K562 (cell line): ENCODE measurements at regions not wholly inside any gene's neighbourhood (a gene's known extent, or its start where the extent isn't known, plus 50 kb on each side); places are given as distances from the start of the nearest gene placed in this dataset.

ENCODE experiments used
- ATAC-seq: fragments of 200-7000 bp; cut with Tn5 transposase; 3 replicates; pipeline ENCODE4 v1.9.1; 2020; ENCODE audit warnings: moderate library complexity
- BruUV-seq: library from RNA; stranded (reverse); fragments of 400-500 nt; replicated peaks from 2 replicates; lab custom pipeline; 2021; lab: Mats Ljungman, UMichigan
- CTCF ChIA-PET: fragments of 300-600 bp; formaldehyde crosslinking; extraction: SDS; loops from one replicate; lab custom pipeline; 2021; ENCODE audit warnings: low intra/inter-chr PET ratio; lab: Yijun Ruan, JAX
- POLR2A ChIA-PET: fragments of 300-600, 350-650 bp; sonication (Branson Sonifier 250); formaldehyde crosslinking; extraction: SDS; loops from one replicate; lab custom pipeline; 2021; ENCODE audit warnings: antibody characterized with exemption, inconsistent platforms; lab: Yijun Ruan, JAX
- DNase-seq, 4 experiments: peaks; one replicate each; pipeline versions ENCODE4 v3.0.0 to v3.0.0-alpha.2; 2011 to 2018; ENCODE audit warnings: low spot score in 3 of 4, mixed read lengths in 3 of 4; ENCODE audit errors: extremely low read depth in 1 of 4
- FAIRE-seq: peaks from 2 replicates; lab custom pipeline; 2011; peaks lifted over from hg19 to GRCh38; lab: Jason Lieb, UNC
- H2AFZ ChIP-seq: 2 replicates; pipeline ENCODE4 v1.6.0; 2011; ENCODE audit warnings: low read depth, low read length, control low read depth, inconsistent platforms
- H3K27ac ChIP-seq: fragments of 200-600 bp; 3 replicates; pipeline ENCODE4 v1.8.0; 2011; ENCODE audit warnings: low read depth, mild to moderate bottlenecking, control low read depth, inconsistent platforms, low read length, moderate library complexity, mixed read lengths; ENCODE audit errors: extremely low read depth
- H3K27me3 ChIP-seq, 2 experiments: fragments of 300-600 bp in 1 of 2; 2 replicates in 1 of 2; 3 replicates in 1 of 2; pipeline versions ENCODE4 v1.6.0 to v1.8.0; 2011; ENCODE audit warnings: inconsistent platforms in 2 of 2, low read length in 2 of 2, mild to moderate bottlenecking in 1 of 2, mixed read lengths in 1 of 2, moderate library complexity in 1 of 2; ENCODE audit not compliant: control insufficient read depth in 2 of 2, insufficient read depth in 2 of 2
- H3K36me3 ChIP-seq: fragments of 300-600 bp; 3 replicates; pipeline ENCODE4 v1.8.0; 2011; ENCODE audit warnings: mild to moderate bottlenecking, low read length, inconsistent platforms; ENCODE audit not compliant: control insufficient read depth, insufficient read depth
- H3K4me1 ChIP-seq, 2 experiments: fragments of 200-600 bp in 1 of 2; replicated peaks in 1 of 2; 2 replicates in 1 of 2; 3 replicates in 1 of 2; pipeline versions ENCODE4 v1.5.1 to v1.8.0; 2011; ENCODE audit warnings: inconsistent platforms in 2 of 2, low read length in 2 of 2, mild to moderate bottlenecking in 1 of 2, mixed read lengths in 1 of 2, moderate library complexity in 1 of 2; ENCODE audit not compliant: control insufficient read depth in 2 of 2, insufficient read depth in 2 of 2
- H3K4me2 ChIP-seq: 2 replicates; pipeline ENCODE4 v1.6.1; 2011; ENCODE audit warnings: low read length, control low read depth, inconsistent platforms, mixed read lengths; ENCODE audit not compliant: insufficient read depth
- H3K4me3 ChIP-seq: fragments of 200-600 bp; sonication (generic), shearing (Covaris generic); 2 replicates; pipeline ENCODE4 v1.5.1; 2016; ENCODE audit warnings: control low read depth, inconsistent platforms
- H3K79me2 ChIP-seq: fragments of 200-600 bp; 3 replicates; pipeline ENCODE4 v1.8.0; 2011; ENCODE audit warnings: low read length, inconsistent platforms; ENCODE audit not compliant: control insufficient read depth, insufficient read depth
- H3K9ac ChIP-seq, 2 experiments: 2 replicates each; pipeline versions ENCODE4 v1.6.0 to v1.6.1; 2011; ENCODE audit warnings: low read depth in 2 of 2, low read length in 2 of 2, control low read depth in 1 of 2, inconsistent platforms in 1 of 2, mild to moderate bottlenecking in 1 of 2, mixed read lengths in 1 of 2; ENCODE audit not compliant: insufficient read depth in 1 of 2
- H3K9me1 ChIP-seq: one replicate; pipeline ENCODE4 v1.6.0; 2011; ENCODE audit warnings: inconsistent platforms, mild to moderate bottlenecking, low read length, moderate library complexity; ENCODE audit not compliant: control insufficient read depth, insufficient read depth
- H3K9me3 ChIP-seq: replicated peaks from 2 replicates; pipeline ENCODE4 v1.5.1; 2011; ENCODE audit warnings: low read depth, low read length, inconsistent platforms; ENCODE audit not compliant: control insufficient read depth, insufficient read depth
- H4K20me1 ChIP-seq: replicated peaks from 2 replicates; pipeline ENCODE4 v1.6.1; 2011; ENCODE audit warnings: low read length, inconsistent platforms, mixed read lengths; ENCODE audit not compliant: control insufficient read depth, insufficient read depth
- E2F3 ChIP-seq: fragments of 250-450 bp; sonication (Bioruptor Pico); IDR thresholded peaks from 2 replicates; pipeline ENCODE4 v1.4.0; 2020; ENCODE audit warnings: mild to moderate bottlenecking
- GABPB2 ChIP-seq: fragments of 250-450 bp; sonication (Bioruptor Pico); conservative IDR thresholded peaks from 2 replicates; pipeline ENCODE4 v1.5.1; 2021; ENCODE audit warnings: mild to moderate bottlenecking
- NRF1 ChIP-seq, 2 experiments: fragments of 450-650 bp; IDR thresholded peaks in 1 of 2; conservative IDR thresholded peaks in 1 of 2; 2 replicates each; pipeline ENCODE4 v1.6.1; 2014; ENCODE audit warnings: mild to moderate bottlenecking in 2 of 2
- PRDM10 ChIP-seq: fragments of 450-650 bp; IDR thresholded peaks from 2 replicates; pipeline ENCODE4 v1.6.1; 2018; ENCODE audit not compliant: partially characterized antibody
- RUNX1 ChIP-seq: sonication (generic); IDR thresholded peaks from 2 replicates; pipeline ENCODE4 v1.6.1; 2016; ENCODE audit warnings: antibody characterized with exemption, low read depth
- SIRT6 ChIP-seq: IDR thresholded peaks from one replicate; pipeline ENCODE4 v1.6.1; 2012; ENCODE audit warnings: low read depth, mild to moderate bottlenecking, control low read depth, inconsistent platforms, low read length, moderate library complexity
- SMC3 ChIP-seq: conservative IDR thresholded peaks from 2 replicates; pipeline ENCODE4 v1.6.1; 2011; ENCODE audit warnings: low read depth, low read length, improper control_type of control experiment; ENCODE audit not compliant: insufficient read depth
- TAF1 ChIP-seq: IDR thresholded peaks from 2 replicates; pipeline ENCODE4 v1.6.1; 2011; ENCODE audit warnings: mild to moderate bottlenecking, low read length, moderate library complexity; ENCODE audit not compliant: insufficient read depth, control insufficient read depth, severe bottlenecking; ENCODE audit errors: extremely low read depth
- YBX1 ChIP-seq: fragments of 450-650 bp; IDR thresholded peaks from 2 replicates; pipeline ENCODE4 v1.7.1; 2016; ENCODE audit warnings: mild to moderate bottlenecking
- ZNF655 ChIP-seq: fragments of 250-450 bp; sonication (Bioruptor Pico); IDR thresholded peaks from 2 replicates; pipeline ENCODE4 v1.5.0; 2021
- ZNF699 ChIP-seq: fragments of 250-450 bp; sonication (Bioruptor Pico); IDR thresholded peaks from 2 replicates; pipeline ENCODE4 v1.8.0; 2021; ENCODE audit warnings: mild to moderate bottlenecking, moderate library complexity; ENCODE audit not compliant: insufficient replicate concordance
- ZZZ3 ChIP-seq: fragments of 450-650 bp; IDR thresholded peaks from 2 replicates; pipeline ENCODE4 v1.6.1; 2016; ENCODE audit warnings: antibody characterized with exemption, mild to moderate bottlenecking, moderate library complexity
- WGBS: fragments of 100-300 bp; shearing (Covaris generic); methylation state at CpG from one replicate; pipeline ENCODE4 v1.1.6; 2016; ENCODE audit warnings: low coverage, mixed read lengths; ENCODE audit not compliant: insufficient coverage; ENCODE audit errors: missing lambda C conversion rate; 5-methylcytosine and 5-hydroxymethylcytosine counted together
- in situ Hi-C: fragments of 300-500 bp; cut with MboI; formaldehyde crosslinking; loops from 4 replicates; pipeline ENCODE4 v1.15.0; 2018; ENCODE audit warnings: inconsistent platforms, mixed read lengths
- intact Hi-C: fragments of 100-400 bp; cut with micrococcal nuclease; formaldehyde crosslinking; loops from 2 replicates; pipeline ENCODE4 v1.14.2; 2022
- TF ChIP-seq, protein P1 (sequence below): fragments of 450-650 bp; IDR thresholded peaks from 2 replicates; pipeline ENCODE4 v1.6.1; 2016
- TF ChIP-seq, protein P2 (sequence below): fragments of 450-650 bp; IDR thresholded peaks from 2 replicates; pipeline ENCODE4 v1.6.1; 2016; ENCODE audit warnings: low read depth, mild to moderate bottlenecking, moderate library complexity
- TF ChIP-seq, protein P3 (sequence below): fragments of 250-450 bp; sonication (Bioruptor Pico); IDR thresholded peaks from 2 replicates; pipeline ENCODE4 v1.5.0; 2021

DNA sequence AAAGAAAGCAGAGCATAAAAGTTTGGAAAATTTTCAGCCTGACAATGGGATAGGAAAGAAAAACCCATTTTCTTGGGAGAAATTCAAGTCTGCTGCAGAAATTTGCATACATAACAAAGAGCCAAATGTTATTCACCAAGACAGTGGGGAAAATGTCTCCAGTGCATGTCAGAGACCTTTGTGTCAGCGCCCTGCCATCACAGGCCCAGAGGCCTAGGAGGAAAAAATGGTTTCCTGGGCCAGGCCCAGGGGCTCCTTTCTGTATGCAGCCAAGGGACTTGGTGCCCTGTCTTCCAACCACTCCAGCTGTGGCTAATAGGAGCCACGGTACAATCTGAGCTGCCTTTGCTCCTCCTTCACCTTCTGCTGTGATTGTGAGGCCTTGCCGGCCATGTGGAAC is 189.1 kb upstream of the PITRM1 start (continued):
- TF ChIP-seq ZNF699 (CRISPR knock-in tag), result no peak

GRCh38 chr10:3357737-3358136 is 185.2 kb upstream of the PITRM1 start:
- Histone ChIP-seq H3K4me2 (no peak overlapping the region), H3K4me3 (no peak overlapping the region), H3K9me1 (no peaks in the 10 kb centered on the region), H3K27me3 (no peaks in the 10 kb centered on the region), H3K79me2 (no peaks in the 10 kb centered on the region), H2AFZ (no peak overlapping the region), H3K4me1 (no peaks in the 10 kb centered on the region), H3K36me3 (no peaks in the 10 kb centered on the region), H4K20me1 (no peaks in the 10 kb centered on the region), H3K27ac (no peak overlapping the region), H3K9me3 (no peaks in the 10 kb centered on the region), H3K9ac (no peak overlapping the region)
- no peak for ATAC-seq
- in situ Hi-C loops, result no loop called here
- WGBS, result 21% methylated on average over 4 of the region's 4 CpGs
- no peak for FAIRE-seq
- POLR2A ChIA-PET, result interaction anchor here (0.9 kb wide), 1 partner anchor 19 kb away, joined by 3 read pairs; no protein-coding TSS in a partner anchor
- CTCF ChIA-PET, result no interaction called here
- intact Hi-C loops, result no loop called here
- DNase-seq, result no peak
- BruUV-seq, result no TSS peak
- TF ChIP-seq RUNX1 (no peak), ZZZ3 (no peak), YBX1 (no peak), GABPB2 (CRISPR knock-in tag) (no peak), E2F3 (CRISPR knock-in tag) (no peak), PRDM10 (no peak), ZNF655 (no peak), SMC3 (no peak), TAF1 (no peak), NRF1 (conservative IDR thresholded peaks at IDR 0.05 in 1 of 2, IDR thresholded peaks at IDR 0.05 in 1 of 2) (no peak), SIRT6 (no peak)
- TF ChIP-seq, protein P1, sequence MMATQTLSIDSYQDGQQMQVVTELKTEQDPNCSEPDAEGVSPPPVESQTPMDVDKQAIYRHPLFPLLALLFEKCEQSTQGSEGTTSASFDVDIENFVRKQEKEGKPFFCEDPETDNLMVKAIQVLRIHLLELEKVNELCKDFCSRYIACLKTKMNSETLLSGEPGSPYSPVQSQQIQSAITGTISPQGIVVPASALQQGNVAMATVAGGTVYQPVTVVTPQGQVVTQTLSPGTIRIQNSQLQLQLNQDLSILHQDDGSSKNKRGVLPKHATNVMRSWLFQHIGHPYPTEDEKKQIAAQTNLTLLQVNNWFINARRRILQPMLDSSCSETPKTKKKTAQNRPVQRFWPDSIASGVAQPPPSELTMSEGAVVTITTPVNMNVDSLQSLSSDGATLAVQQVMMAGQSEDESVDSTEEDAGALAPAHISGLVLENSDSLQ, result no peak
- TF ChIP-seq, protein P2, sequence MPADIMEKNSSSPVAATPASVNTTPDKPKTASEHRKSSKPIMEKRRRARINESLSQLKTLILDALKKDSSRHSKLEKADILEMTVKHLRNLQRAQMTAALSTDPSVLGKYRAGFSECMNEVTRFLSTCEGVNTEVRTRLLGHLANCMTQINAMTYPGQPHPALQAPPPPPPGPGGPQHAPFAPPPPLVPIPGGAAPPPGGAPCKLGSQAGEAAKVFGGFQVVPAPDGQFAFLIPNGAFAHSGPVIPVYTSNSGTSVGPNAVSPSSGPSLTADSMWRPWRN, result no peak
- TF ChIP-seq, protein P3, sequence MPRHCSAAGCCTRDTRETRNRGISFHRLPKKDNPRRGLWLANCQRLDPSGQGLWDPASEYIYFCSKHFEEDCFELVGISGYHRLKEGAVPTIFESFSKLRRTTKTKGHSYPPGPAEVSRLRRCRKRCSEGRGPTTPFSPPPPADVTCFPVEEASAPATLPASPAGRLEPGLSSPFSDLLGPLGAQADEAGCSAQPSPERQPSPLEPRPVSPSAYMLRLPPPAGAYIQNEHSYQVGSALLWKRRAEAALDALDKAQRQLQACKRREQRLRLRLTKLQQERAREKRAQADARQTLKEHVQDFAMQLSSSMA, result no peak
